ENCODE measurements at regions not wholly inside any gene's neighbourhood (a gene's known extent, or its start where the extent isn't known, plus 50 kb on each side); places are given as distances from the start of the nearest gene placed in this dataset.
"Not testable (repeated sequence)": the region's sequence is repeated elsewhere in the genome, so short reads cannot be mapped to it uniquely, and the experiment has no call there.

DNA sequence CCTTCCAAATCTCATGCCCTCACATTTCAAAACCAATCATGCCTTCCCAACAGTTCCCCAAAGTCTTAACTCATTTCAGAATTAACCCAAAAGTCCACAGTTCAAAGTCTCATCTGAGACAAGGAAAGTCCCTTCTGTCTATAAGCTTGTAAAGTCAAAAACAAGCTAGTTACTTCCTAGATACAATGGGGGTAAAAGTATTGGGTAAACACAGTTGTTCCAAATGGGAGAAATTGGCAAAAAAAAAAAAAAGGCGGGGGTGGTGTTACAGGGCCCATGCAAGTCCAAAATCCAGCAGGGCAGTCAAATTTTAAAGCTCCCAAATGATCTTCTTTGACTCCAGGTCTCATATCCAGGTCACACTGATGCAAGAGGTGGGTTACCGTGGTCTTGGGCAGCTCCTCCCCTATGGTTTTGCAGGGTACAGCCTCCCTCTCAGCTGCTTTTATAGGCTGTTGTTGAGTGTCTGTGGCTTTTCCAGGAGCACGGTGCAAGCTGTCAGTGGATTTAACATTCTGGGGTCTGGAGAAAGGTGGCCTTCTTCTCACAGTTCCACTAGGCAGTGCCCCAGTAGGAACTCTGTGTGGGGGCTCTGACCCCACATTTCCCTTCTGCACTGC, 110.3 kb upstream of the MDM1 start:
- not testable (repeated sequence) for TF ChIP-seq BHLHE40 (IDR thresholded peaks at IDR 0.05; ENCODE audit: borderline replicate concordance); SP1 (IDR thresholded peaks at IDR 0.05); ARNT (IDR thresholded peaks at IDR 0.05); FOXM1 (IDR thresholded peaks at IDR 0.05; ENCODE audit: borderline replicate concordance); NFRKB (IDR thresholded peaks at IDR 0.05); SUZ12 (IDR thresholded peaks at IDR 0.05)
